NCI-H748 treated with DMSO at 0.1 percent for 48 hours (cell line): ENCODE measurements at regions not wholly inside any gene's neighbourhood (a gene's known extent, or its start where the extent isn't known, plus 50 kb on each side); places are given as distances from the start of the nearest gene placed in this dataset.
A peak's percentile ranks its signal among the peaks of the same experiment; 100 is the strongest.
"Not testable (repeated sequence)": the region's sequence is repeated elsewhere in the genome, so short reads cannot be mapped to it uniquely, and the experiment has no call there.

Experiments used
- DNase-seq: peaks from one replicate; lab custom pipeline; 2025; lab: John Stamatoyannopoulos, UW

DNA sequence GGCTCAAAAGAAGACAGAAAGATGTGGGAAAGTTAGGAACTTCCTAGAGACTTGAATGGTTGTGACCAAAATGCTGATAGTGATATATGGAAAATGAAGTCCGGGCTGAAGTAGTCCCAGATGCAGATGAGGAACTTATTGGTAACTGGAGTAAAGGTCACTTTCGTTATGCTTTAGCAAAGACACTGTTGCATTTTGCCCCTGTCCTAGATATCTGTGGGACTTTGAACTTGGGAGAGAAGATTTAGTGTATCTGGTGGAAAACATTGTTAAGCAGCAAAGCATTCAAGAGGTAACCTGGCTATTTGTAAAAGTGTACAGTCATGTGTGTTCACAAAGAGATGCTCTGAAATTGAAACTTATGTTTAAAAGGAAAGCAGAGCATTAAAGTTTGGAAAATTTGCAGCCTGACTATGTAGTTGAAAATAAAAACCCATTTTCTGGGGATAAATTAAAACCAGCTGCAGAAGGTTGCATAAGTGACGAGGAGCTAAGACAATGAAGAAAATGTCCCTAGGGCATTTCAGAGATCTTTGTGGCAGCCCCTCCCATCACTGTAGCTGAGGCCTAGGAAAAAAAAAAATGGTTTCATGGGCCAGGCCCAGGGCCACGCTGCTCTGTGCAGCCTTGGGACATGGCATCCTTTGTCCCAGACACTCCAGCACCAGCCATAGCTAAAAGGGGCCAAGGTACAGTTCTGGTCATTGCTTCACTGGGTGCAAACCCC lies 1692.2 kb downstream of the HACE1 start:
- no peak for DNase-seq

DNA sequence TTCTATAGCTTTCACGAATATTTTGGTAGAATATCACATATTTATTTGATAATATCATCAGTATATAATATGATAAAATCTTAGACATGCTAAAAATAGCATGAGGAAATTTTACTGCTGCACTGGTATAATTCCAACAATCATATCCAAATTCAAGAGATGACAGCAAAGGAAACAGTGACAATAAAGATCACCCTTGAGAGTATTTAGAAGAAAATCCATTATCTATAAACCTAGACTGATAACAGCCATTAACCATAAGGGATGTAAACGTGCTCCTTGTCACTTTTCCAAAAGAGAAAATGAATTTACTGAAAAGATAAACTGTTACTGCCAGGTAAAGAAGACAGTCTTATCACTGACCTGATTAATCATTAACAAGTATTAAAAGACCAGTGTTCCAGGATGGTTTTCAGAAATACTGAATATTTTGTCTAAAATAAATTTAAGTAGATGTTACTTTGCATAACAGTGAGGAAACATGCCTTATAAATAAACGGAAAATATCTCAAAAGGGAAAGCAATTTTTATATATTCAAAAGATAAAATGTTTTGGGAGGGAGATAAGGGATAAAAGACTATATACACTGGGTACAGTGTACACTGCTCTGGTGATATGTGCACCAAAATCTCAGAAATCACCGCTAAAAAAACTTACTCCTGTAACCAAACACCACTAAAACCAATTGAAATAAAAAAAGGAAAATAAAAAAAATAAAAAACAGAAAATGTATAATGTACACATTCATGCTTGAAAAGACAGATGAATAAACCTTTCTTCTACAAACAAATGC lies 1704.7 kb downstream of the HACE1 start:
- DNase-seq = no peak

DNA sequence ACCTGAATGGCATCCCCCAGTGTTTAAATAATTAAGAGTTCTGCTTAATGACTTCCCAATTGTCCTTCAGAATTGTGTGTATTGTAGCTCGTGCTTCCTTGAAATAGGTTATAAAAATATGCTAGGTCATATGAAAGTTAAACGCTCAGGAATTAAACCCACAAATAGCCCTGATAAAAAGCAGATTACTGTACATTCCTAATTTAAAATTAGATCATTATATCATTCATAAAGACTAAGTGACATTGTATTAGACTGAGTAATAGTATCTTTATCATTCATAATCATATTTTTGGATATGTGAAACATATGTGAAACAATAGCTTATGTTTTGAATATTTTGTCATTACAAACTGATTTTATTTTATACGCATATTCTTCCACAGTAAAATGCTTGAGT lies 1706.7 kb downstream of the HACE1 start:
- no peak for DNase-seq

DNA sequence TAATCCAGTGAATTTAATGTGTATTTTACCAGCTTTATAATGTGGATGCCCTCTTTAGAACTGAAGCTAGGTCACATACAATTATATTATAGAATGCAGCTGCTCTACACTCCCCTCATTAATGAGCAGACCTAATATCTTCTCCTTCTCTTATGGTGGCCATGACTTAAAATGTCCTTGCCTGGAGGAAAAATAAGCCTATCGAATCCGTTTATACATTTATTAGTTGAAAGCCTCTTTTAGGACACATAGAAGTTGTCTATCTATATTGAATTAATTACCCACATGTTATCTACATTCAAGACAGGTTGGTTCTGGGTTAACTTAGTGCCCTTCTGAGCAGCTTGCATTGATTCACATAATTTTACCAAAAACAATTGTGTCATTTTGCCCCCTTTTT lies 1716.8 kb downstream of the HACE1 start:
- DNase-seq = no peak

DNA sequence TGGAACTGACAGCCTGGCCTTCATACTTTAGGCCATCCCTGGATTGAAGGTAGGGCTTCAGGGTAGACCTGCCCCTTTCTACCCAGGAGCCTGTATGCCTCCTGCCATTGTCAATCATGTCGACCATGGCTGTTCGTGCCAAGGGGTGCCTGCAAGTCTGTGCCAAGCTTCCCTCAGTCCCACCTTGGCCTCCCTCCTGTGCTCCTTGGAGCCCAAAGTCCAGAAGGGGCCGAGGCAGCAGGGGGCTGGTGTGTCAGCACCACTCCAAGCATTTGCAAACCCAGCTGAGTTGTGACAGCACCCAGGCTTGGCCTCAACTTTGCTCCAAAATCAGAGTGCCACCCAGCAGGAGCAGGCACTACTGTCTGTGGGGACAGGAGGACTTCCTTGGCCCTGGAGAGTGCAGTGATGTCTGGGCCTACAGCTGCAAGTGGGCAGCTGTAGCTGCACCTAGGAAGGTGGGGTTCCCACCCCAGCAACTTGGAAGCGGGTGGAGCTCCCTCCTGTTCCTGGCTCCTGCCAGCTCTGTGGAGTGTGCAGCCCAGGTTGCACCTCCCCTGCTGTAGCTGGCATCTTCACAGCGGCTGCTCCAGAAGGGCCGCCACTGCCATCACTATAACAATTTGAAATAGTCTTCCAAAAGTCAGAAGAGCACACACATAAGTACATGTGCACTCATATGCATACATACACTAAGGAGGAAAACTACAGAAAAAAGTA lies 1719.3 kb downstream of the HACE1 start:
- no peak for DNase-seq

DNA sequence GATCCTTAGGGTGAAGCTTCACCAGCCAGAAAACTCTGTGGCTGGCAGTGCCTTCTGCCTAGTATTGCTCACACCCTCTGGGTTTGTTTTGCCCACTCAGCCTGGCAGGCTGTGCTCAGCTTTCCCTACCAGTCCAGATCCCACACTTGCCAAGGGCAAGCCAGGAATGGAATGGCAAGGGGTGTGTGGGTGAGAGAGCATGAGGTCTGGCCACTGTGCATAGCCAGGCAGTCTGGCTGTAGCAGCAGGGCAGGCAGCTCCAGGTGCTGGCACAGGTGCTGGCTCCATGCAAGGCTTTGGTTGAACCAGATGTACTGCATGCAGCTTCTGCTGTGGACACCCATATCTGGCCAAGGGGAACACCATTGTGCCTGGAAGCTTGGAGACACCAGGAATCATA lies 1720.3 kb downstream of the HACE1 start:
- no peak for DNase-seq

DNA sequence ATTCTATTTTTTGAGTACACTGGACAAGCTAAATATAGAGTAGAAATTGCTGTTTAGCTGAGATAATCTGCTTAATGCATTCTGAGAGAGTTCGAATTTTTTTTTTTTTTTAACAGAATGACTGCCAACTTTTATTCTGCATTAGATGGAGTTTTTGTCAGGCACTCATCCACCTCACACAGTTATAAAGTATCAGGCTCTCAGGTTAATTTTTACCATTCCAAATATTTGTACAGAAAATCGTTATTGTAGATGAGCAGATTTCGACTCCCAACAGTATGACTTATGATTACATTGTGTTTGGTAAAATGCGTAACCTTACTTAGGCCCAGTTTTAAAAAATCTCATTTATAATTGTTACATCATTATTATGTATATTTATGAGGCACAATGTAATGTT lies 1731.0 kb downstream of the GRIK2 start:
- DNase-seq = no peak

DNA sequence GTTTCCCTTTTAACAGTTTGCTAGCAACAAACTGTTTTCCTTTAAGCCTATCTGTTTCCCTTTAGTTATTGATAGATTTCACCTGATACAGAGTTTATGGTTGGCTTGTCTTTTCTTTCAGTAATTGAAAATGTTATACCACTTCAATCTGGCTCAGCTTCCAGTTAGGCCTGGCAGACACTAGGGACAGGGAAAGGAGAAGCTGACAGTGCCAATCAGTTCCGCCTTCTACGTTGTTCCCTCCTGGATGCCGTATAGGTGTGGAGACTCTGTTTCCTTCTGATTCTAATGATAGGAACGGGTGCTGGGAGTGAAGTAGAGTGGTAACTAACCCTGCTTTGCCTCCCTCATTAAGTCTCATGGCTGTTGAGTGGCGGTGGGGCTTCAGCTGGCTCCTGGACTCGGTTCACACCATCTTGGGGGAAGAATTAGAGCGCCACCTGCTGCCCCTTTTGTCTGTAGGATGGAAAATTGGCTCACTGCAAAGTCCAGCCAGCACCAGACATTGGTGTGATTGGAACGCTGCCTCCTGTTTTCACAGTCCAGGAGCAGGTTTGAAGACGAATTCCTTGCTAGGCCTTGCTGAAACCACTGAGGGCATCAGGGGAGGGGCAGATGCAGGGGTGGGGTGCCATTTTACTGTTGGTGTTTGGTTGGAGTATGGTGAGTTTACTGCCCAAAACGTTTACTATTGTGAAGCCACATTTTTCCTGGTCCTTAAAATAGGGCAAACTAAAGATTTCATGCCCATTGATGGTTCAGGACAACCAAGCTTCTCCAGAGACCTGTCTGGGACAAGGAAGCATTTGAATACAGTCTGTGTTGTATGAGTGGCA lies 1729.5 kb downstream of the GRIK2 start:
- DNase-seq = peak; percentile 78

DNA sequence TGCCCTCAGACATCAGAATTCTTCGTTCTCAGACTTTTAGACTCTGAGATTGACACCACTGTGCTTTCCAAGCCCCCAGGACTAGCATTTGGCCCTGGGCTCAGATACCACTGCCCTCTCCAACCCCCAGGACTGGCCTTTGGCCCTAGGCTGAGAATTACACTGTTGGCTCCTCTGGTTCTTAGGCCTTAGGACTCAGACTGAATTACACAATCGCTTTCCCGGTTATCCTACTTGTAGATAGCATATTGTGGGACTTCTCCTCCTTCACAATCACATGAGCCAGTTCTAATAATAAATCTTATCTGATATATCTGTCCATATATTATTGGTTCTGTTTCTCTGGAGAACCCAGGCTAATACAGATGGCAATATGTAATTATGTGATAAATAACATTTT lies 1725.5 kb downstream of the GRIK2 start:
- DNase-seq = no peak

DNA sequence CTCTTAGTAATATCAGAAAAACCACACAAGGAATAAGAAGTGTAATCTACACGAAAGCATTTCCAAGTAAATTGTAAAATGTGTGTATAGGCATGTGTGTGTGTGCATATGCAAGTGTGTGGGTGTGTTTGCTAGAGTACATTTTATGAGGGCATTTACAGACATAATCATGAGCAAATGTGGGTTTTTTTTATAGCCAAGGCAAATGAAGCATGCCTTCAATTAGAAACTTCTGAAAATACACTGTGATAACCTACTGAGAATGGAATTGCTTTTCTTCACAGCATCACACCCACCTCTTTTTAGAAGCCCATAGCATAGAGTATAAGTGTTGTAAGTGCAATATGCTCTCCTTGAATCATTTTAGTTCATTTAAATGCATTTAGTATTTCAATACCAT lies 1721.1 kb downstream of the GRIK2 start:
- DNase-seq = no peak

DNA sequence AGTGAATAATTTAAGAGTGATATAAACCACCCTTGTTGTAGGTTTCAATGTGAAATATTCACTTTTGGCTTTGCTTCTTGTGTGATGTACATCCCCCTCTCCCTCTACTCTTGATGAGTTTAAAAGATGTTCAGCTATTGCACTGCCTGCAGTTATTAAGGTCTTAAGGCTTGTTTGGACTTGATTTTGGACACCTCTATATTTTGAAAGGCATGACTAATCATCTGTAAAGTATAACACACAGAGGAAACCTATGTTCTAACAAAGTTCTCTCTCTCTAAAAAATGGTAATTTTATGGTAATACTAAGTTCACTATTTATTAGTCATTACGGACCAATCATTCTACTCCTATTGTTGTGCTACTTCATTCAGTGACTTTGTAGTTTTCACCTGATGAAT lies 1719.9 kb downstream of the GRIK2 start:
- no peak for DNase-seq

DNA sequence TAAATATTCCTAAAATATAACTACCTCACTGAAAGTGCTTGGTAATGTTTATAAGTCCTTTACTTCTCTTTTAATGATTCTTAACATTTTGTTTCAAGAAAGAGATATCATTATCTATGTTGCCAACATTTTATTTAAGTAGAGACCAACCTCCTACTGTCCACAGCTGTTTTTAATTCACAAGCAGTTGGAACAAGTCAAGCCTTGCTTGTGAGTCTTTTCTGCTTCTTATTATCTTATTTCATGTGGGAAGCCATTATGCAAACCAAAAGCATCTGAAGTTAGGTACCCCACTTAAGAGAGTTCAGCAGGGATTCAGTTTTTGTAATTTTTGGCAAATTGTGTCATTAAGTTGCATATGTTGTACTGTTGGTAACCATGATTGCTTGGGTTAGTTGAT lies 1714.5 kb downstream of the GRIK2 start:
- DNase-seq = no peak

DNA sequence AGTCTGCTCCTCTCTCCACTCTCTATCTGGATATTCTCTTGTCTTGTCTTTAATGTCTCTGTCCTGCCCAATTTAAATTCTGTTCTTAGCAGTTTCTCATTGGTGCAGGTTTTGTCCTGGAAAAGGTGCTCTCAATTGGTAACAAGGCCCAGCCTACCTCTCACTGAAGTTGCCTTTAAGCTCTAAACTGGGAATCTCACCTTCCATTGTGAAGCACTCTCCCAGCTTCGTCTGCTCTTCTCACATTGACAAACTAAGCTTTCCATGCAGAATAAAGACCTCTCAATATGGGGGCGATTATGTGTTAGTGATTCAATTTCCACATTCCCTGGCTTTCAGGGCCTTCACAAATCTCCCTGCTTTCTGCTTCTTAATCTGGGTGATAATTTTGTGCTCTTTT lies 1712.2 kb downstream of the GRIK2 start:
- no peak for DNase-seq

DNA sequence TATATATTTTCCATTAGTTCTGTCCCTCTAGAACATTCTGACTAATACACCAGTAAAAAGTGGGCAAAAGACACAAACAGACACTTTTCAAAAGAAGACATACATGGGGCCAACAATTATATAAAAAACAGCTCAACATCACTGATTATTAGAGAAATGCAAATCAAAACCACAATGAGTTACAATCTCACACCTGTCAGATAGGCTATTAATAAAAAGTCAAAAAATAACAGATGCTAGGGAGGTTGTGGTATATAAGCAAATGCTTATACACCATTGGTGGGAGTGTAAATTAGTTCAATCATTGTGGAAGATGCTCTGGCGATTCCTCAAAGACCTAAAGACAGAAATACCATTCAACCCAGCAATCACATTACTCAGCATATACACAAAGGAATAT lies 1707.8 kb downstream of the GRIK2 start:
- no peak for DNase-seq

DNA sequence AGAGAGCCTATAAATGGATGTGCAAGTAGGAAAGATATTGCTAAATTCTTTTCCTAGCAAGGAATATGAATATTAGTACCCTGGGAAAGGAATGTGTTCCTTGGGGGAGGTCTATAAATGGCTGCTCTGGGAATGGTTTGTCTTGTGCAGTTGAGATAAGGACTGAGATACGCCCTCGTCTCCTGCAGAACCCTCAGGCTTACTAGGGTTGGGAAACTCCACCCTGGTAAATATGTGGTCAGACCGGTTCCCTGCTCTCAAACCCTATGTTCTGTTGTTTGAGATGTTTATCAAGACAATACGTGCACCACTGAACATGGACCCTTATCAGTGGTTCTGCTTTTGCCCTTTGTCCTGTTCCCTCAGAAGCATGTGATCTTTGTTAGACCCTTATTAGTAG lies 1698.9 kb downstream of the GRIK2 start:
- not testable (repeated sequence) for DNase-seq

DNA sequence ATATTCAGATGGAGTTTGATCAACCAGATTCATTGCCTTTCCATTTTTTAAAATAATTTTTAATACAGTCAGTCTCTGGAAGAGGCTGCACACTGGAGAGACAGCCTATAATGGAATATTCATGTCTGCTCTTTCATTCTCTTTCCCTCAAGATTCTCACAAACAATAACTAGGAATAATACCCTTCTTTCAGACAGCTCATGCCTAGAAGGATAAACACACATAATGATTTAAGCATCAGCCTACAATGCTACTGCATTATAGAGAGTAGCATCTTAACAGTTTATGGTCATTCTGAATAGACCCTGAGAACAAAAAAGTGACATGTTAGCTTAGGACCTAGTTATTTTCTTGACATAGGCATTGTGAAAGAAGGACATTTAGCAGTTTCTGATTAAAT lies 1692.3 kb downstream of the GRIK2 start:
- DNase-seq = no peak

DNA sequence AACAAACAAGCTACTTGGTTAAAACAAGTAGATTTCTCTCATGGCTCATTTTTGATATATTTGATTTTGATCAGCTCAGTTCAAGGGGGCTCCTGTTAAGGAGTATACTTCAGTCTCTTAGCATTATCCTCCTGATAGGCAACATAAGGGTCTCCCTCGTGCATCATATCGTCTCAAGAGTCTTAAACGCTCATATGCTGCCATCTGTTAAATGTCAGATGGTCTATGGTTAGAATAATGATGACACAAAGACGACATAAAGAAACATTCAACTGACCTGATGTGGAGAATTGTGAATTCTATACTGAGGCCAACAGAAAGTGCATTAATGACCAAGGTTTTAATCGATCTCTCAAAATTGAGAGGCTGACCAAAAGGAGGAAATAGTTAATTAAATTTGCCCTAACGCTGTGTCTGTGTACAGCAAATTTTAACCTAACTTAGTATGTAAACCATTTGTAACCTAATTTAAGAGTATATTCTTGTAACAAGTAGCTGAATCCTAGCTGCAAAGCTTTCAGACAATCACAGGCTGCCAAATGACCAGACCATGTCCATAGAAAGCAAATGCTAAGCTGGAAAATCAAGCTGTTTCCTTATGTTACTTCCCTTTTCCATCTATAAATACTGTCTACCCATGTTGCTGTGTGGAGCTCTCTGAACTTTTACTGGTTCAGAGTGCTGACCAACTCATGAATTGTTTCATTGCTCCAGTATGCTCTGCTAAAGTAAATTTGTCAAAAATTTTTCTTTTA lies 1688.5 kb downstream of the GRIK2 start:
- no peak for DNase-seq

DNA sequence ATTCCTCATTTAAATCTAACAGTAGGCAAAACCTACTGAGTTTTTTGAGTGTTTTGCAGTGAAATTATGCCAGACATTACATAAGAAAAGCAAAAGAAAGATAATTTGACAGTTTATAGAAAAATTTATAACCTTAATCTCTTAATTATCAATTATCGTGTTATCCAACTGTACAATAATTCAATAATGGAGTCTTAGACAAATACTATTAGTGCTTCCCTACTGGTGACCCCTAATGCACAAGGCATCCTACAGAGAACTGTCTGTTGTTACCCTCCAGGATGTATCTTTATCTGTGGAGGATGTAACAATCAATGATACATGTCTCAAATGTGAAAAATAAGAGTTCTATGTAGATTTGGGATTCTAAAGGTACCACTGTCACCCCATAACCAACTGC lies 1687.6 kb downstream of the GRIK2 start:
- no peak for DNase-seq

DNA sequence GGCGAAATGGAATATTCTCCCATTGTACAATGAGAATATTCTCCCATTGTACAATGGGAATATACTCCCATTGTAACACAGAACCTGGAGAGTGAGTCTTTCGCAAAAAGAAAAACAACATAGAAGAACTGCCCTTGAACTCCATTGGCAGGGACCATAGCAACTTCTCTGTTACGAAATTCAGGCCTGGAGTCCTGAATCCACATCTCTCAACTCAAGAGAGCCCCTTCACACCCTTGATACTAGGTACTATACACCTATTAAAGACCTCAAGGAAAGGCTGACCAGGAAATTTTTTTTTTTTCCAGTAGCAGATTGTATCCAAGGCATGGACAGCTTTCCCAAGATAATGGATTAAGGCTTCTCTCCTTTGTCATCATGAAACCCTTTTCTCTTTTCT lies 1687.0 kb downstream of the GRIK2 start:
- no peak for DNase-seq

DNA sequence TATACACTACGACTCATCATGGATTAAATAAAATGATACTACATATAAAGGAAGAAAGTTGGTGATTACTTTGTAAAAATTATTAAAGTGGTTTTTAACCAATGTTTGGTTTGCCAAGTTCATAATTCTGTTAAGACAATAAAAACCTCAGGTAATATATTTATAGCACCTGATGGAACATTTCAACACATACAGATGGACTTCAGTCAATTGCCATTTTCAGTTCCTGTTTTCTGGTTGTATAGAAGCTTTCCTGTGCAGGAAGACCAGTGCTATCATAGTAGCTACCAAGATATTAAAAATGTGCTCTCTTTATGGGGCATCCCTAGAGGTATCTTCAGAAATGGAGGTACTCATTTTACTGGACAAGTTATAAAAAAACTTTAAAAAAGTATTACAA lies 1686.4 kb downstream of the GRIK2 start:
- DNase-seq = no peak

DNA sequence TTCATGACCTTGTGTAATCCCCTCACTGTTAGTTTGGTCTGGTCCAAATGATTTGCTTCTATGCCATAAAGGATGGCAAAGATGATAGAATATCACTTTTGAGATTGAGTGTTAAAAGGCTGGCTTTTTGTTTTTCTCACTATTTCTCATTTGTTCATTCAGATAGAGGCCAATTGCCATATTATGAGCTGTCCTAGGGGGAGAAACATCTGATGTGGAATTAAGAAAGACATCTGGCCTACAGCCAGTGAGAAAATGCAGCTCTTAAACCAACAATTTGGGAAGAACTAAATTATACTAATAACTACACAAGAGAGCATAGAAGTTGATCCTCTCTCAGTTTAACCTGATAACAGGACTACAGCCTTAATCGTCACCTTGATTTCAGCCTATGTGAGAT lies 1668.6 kb downstream of the GRIK2 start:
- DNase-seq = no peak
